ENCODE measurements at regions not wholly inside any gene's neighbourhood (a gene's known extent, or its start where the extent isn't known, plus 50 kb on each side); places are given as distances from the start of the nearest gene placed in this dataset.
"Not testable (repeated sequence)": the region's sequence is repeated elsewhere in the genome, so short reads cannot be mapped to it uniquely, and the experiment has no call there.

GRCh38 chr1:93773049-93773838, 91.6 kb upstream of the BCAR3 start:
- DNase-seq: no peak

DNA sequence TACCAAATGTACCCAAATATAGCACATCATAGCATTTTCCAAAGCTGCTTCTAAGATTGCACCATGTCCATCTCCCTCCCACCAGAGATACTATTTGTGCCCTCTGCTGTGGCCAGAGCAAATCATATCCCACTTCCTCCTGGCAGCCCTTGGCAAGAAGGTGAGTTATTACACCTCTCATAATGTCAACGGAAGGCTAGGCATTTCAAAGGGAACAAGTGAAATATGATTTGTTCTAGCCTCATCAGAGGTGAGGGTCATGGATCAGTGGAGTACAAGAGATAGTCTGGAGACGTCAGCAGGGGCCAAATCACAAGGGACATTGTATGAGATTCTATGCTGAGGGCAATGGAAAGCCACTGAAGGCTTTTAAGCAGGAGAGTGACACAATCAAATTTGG, 90.2 kb upstream of the BCAR3 start:
- DNase-seq: no peak

GRCh38 chr1:93770640-93771039, 89.0 kb upstream of the BCAR3 start:
- no peak for DNase-seq

- no peak for DNase-seq
These were observed 88.1 kb upstream of the BCAR3 start for GRCh38 chr1:93769777-93770176.

DNA sequence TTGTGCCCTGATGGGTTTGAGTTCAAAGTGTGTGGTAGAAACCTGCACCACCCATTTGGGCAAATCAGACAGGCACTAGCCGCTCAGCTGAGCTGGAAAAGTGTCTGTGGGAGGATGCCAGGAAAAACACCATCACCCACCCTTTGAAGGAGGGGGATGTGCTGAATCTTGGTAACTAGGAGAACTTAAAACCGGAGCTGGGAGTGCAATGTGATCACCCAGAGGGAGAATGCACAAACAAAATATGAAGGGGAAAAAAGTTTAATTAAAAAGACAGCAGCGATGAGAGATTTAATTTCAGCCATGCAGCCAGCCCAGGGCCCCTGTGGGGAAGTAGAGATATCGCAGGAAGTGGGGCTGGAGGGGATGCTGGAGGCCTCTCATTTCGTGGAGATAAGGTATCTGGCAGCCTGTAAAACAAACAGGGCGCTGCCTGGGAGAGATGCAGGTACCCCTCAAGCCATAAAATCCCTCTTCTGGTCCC, 86.8 kb upstream of the BCAR3 start:
- DNase-seq: no peak

- DNase-seq: no peak
These were observed 84.8 kb upstream of the BCAR3 start for GRCh38 chr1:93766451-93766850.

- DNase-seq: no peak
These were observed 83.5 kb upstream of the BCAR3 start for GRCh38 chr1:93765099-93765498.

DNA sequence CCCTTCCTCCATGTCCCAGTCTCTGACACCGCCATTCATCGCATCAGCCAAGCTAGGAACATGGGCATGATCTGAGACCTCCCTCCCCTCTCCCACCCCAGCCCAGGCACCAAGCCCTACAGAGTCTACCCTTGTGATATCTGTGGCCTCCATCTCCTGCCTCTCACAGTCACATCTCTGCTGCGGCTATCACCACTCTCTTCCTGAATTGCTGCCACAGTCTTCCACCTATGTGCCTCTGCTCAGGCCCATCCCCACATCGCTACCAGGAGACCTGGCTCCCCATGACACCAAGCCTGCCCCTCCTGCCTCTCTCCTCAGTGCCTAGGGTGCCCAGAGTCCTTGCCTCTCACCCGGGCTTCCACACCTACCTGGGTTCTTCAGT, 82.7 kb upstream of the BCAR3 start:
- DNase-seq: no peak

DNA sequence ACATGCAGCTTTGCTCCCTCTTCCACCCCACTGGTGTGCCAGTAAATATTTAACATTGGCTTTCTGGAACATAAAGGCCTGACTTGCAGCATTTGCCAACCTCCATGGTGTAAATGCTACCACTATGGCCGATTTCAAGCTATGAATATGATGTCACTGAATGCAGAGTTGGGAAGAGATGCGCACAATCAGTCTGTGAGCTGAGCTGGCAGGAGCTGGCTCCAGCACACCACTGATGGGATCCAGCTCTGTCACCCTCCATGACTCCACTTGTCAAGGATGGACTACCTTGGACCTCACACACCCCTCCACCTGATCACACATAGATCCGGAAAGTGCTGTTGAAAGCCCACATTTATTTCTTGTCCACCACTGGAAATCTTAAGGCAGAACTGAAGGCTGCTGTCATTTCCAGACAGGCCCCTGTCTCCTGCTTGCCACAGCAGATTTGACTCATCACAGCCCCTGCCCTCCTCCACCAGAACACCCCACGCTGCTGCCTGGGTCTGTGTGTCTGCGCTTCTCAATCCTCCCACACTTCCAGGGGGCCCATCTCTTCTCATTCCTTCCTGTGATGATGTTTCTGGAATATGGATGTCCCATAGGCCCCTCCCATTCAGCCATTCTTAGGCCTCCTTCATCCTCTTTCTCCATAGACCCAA, 82.2 kb upstream of the BCAR3 start:
- no peak for DNase-seq

DNA sequence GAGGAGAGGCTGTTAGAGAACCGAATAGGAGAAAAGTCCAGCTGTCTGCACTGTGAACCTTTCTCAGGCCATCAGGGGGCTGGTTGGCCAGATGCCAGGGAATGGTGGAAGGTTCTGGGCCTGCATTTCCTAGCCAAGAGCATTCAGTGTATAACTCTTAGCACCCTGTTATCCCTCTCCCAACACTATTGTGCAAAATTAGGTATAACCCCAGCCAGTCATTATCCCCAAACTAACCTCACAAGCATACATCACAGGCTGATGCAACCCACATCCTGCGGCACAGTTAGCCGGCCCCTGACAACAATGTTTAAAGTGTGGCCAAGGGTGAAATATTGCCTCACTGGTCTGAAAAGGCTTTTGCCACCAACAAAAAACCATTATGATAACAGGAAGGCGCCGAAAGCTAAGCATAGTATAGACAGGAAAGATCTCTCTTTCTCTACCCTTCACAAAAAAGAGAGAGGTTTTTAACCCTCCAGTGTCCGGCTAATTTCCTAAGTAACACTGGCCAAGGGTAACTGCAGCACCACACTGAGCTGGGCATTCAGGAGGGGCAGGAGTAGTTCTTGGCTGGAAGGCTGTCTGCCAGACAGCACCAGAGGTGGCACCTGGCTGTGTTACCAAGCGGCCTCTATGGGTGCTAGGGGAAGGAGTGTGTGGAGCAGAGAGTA, 77.3 kb upstream of the BCAR3 start:
- no peak for DNase-seq

DNA sequence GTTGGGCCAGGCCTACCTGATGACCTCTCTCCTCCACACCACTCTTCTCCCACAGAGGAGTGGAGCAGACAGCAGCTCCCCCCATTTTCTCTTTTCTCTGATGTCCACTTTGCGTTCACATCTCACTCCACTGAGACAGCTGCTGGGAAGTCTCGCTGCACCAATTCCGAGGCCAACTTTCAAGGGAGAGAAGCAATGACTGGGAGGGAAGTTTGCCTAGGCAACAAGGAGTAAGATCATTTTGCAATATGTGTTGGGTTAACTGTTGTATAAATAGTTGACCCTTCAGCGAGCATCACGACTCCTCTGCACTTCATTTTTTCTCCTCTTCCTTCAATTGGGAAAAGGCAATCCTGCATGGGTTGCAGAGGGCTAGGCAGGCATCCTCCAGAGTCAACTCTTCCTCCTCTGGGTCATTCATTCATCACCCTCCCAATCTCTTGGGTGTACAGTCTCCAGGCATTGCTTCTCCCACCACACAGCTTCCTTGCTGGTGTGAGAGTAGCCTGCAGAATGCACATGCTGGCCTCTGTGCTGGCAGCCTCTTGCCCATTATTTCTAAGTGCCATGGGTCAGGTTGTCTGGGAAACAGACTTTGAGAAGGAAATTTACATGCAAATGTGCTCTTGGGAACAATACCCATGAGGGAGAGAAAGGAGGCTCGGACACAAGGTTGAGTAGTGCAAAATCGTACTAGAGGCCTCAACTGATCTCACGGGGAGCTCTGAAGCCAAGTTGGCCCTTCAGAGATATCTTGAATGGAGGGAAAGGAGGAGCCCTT, 75.8 kb upstream of the BCAR3 start:
- no peak for DNase-seq

GRCh38 chr1:93756657-93757056, 75.0 kb upstream of the BCAR3 start:
- no peak for DNase-seq

DNA sequence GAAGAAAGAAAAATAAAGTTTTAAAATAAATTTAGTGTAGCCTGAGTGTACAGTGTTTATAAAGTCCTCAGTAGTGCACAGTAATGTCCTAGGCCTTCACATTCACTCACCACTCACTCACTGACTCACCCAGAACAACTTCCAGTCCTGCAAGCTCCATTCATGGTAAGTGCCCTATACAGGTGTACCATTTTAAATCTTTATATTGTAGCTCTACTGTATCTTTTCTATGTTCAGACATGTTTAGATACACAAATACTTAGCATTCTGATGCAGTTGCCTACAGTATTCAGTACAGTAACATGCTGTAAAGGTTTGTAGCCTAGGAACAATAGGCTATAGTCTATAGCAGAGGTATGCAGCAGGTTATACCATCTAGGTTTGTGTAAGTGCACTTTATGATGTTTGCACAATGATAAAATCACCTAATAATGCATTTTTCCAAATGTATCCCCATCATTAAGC, 73.6 kb upstream of the BCAR3 start:
- DNase-seq: not testable (repeated sequence)

- peak; percentile 72 for DNase-seq
These were observed 72.4 kb upstream of the BCAR3 start for GRCh38 chr1:93753791-93754763.

- DNase-seq: no peak
These were observed 70.0 kb upstream of the BCAR3 start for GRCh38 chr1:93751377-93752250.

DNA sequence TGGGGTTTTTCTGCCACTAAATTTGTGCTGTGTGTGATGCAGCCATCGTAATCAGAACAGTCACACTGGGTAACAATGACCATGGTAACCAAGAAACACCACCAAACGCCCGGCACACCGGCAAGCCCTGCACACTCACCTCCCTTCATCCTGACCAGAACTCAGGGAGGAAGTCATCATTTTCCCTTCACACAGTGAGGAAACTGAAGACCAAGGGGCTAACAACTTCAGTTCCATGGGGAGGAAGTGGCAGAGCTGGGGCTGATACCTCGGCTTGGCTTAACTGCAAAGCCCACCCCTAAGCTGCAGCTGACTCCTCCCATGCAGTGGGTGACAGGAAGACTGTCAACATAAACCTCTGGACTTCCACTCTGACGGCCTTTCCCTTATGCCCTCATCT, 69.3 kb upstream of the BCAR3 start:
- DNase-seq: no peak

- DNase-seq: no peak
These were observed 68.3 kb upstream of the BCAR3 start for GRCh38 chr1:93749894-93750301.

DNA sequence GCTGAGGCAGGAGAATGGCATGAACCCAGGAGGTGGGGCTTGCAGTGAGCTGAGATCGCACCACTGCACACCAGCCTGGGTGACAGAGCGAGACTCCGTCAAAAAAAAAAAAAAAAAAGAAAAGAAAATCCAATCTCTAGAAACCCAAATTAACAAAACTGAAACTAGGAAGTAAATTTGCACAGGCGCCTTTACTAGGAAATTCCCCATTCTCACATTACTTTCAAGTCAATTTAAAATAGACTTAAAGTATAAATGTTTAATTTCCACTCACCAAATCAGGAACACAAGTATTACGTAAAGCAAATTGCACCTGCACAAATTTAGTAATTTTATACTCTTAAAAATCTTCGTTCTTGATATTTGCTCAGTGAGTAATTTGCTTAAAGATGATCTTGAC, 67.8 kb upstream of the BCAR3 start:
- DNase-seq: no peak

DNA sequence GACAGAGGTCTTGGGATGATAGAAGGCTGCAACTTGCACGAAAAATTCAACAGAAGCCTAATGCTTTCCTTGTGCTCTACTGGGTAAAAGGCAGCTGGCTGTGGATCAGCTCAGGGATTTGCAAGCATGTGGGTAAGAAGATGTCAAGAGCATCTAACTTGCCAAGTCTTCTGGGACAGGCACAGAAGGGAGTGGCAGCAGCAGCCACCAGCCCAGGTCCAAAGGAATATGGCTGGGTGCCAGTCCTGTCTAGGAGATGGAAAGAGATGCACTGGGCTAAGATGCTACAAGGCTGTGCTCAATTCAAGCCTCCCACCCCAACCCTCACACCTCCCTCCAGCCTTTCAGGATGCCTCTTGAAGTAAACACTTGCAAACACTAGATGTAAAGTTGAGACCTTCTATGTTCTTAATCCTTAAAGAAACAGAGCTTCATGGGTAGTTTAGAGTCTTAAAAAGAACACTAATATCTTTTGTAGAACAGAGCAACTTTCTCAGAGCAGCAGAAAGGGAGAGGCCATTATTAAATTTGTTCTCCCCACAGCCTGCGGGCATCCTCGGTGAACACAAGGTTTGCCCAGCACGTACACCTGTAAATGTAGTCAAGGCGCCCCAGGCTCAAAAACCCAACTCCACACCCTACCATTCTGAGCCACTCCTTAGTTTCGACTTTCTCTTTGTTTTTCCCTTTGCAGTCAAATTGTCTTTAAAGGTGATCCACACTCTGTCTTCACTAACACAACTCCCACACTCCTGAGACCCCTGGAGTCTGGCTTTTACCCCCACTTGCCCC, 64.6 kb upstream of the BCAR3 start:
- DNase-seq: no peak
